Neutrophil (primary cell): ENCODE measurements at regions not wholly inside any gene's neighbourhood (a gene's known extent, or its start where the extent isn't known, plus 50 kb on each side); places are given as distances from the start of the nearest gene placed in this dataset.

Source experiments
- H3K27ac ChIP-seq: fragments of 200-600 bp; sonication (generic); 2 replicates; pipeline ENCODE4 v1.5.1; 2016; ENCODE audit warnings: mild to moderate bottlenecking, moderate library complexity
- H3K27me3 ChIP-seq: fragments of 200-600 bp; sonication (generic); 2 replicates; pipeline ENCODE4 v1.6.0; 2016; ENCODE audit warnings: mild to moderate bottlenecking
- H3K36me3 ChIP-seq: fragments of 200-600 bp; sonication (generic); 2 replicates; pipeline ENCODE4 v1.5.1; 2017
- H3K4me1 ChIP-seq, 2 experiments: fragments of 200-600 bp in 1 of 2; sonication (generic) in 1 of 2; 1 replicate in 1 of 2; 2 replicates in 1 of 2; pipeline versions ENCODE4 v1.5.1 to v1.6.1; 2013 to 2016; ENCODE audit warnings: low read depth in 1 of 2, low read length in 1 of 2, mild to moderate bottlenecking in 1 of 2, moderate library complexity in 1 of 2; ENCODE audit not compliant: control insufficient read depth in 1 of 2, insufficient read depth in 1 of 2
- H3K4me3 ChIP-seq, 2 experiments: fragments of 200-600 bp in 1 of 2; sonication (generic) in 1 of 2; 1 replicate in 1 of 2; 2 replicates in 1 of 2; pipeline ENCODE4 v1.5.1; 2013 to 2016; ENCODE audit warnings: low read depth in 1 of 2, low read length in 1 of 2, mild to moderate bottlenecking in 1 of 2, moderate library complexity in 1 of 2
- H3K9me3 ChIP-seq: fragments of 200-600 bp; sonication (generic); 2 replicates; pipeline ENCODE4 v1.5.1; 2016
- TF ChIP-seq, protein P1 (sequence below): fragments of 200-600 bp; sonication (generic); IDR thresholded peaks from 2 replicates; pipeline ENCODE4 v1.5.1; 2016; ENCODE audit warnings: antibody characterized with exemption

DNA sequence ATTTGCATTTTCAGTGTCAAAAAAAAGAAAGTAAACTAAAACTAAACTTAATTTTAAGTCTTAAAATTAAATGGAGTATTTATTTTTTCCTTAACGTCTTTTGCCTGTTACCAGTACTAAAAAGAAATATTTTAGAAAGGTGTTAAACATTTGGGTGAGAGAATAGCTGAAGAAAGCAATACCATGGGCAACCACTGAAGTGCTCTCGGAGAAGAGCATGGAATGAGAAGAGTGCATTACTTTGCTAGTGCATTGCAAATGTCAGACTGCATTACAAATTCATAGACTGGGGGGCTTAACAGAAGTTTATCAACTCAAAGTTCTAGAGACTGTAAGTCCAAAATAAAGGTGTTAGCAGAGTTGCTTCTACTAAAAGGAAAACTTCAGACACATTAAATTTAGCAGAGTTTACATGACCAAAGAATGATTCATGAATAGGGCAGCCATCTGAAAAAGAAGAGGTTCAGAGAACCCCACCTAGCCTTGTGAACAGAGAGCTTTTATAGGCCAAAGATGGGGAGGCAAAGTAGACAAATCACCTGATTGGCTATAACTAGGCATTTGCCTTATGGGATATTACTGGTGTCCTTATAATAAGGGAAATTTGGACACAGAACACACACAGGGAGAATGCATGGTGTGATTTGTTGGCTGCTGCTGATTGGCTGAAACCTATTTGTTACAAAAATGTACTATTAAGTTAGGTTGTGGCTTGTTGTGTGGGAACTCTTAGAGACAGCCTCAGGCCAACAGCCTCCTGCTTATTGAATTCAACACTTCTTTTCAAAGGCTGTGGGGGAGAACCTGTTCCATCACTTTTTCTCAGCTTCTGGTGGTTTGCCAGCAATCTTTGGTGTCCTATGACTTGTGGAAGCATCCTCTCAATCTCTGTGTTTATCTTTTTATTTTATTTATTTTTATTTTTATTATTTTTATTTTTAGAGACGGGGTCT lies 106.7 kb upstream of the RREB1 start:
- H3K4me3 ChIP-seq, result no peak overlapping the region
- H3K9me3 ChIP-seq, result no peaks in the 10 kb centered on the region
- H3K4me1 ChIP-seq, result peaks cover 4 to 6% of the 10 kb centered on the region in 2 experiments
- no peaks in the 10 kb centered on the region for H3K36me3 ChIP-seq
- TF ChIP-seq, protein P1, sequence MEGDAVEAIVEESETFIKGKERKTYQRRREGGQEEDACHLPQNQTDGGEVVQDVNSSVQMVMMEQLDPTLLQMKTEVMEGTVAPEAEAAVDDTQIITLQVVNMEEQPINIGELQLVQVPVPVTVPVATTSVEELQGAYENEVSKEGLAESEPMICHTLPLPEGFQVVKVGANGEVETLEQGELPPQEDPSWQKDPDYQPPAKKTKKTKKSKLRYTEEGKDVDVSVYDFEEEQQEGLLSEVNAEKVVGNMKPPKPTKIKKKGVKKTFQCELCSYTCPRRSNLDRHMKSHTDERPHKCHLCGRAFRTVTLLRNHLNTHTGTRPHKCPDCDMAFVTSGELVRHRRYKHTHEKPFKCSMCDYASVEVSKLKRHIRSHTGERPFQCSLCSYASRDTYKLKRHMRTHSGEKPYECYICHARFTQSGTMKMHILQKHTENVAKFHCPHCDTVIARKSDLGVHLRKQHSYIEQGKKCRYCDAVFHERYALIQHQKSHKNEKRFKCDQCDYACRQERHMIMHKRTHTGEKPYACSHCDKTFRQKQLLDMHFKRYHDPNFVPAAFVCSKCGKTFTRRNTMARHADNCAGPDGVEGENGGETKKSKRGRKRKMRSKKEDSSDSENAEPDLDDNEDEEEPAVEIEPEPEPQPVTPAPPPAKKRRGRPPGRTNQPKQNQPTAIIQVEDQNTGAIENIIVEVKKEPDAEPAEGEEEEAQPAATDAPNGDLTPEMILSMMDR, result no peak
- no peak overlapping the region for H3K27ac ChIP-seq
- H3K27me3 ChIP-seq, result no peaks in the 10 kb centered on the region

DNA sequence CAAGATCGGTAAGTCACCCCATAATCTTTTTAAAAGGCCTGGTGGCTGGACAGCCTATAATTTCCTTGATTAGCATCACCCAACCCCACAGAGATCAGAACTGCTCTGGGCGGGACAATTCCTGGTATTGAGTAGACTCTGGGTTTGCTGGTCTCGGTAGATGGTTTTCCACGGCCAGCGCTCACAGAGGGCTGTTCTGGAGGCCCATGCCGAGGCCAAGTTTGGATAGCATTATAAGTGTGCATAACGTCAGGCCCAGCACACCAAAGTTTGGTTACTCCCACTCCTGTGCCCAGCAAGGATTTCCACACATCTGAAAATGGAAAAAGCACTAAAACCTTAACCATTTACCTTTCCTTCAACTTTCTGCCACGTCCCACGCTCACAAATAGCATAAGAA lies 104.7 kb upstream of the RREB1 start:
- TF ChIP-seq, protein P1, result no peak
- no peaks in the 10 kb centered on the region for H3K9me3 ChIP-seq
- no peak overlapping the region for H3K27ac ChIP-seq

DNA sequence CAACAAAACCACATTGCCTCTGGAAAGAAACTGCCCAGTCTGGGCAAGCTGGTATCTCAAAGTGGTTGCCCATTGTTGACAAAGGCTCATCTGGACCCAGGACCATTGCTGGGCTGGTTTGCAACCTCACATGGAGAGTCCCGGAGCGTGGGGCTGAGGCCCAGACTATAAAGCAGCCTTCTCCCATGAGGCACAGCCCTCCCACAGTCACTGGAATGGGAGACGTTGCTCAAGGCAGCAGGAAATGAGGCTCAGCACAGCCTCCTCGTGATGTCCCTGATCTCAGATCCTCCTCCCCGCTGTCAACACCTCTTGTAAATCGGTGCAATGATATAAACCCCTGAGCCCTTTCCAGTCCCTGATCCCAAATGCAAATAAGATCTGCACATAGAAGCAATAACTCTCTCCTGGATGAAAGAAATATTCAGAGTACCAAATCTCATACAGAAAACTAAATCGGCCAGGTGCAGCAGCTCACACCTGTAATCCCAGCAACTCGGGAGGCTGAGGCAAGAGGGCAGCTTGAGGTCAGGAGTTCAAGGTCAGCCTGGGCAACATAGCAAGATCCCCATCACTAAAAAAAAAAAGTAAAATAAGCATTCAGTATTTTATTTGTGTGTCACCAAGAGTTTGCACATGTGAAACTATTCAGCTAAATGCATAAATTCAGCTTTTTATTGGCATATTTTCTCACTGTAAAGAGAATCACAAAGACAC lies 103.0 kb upstream of the RREB1 start:
- no peaks in the 10 kb centered on the region for H3K27me3 ChIP-seq
- TF ChIP-seq, protein P1, result no peak
- no peak overlapping the region for H3K4me3 ChIP-seq
- no peaks in the 10 kb centered on the region for H3K36me3 ChIP-seq
- H3K4me1 ChIP-seq, result no peaks in the 10 kb centered on the region
- no peaks in the 10 kb centered on the region for H3K9me3 ChIP-seq
- no peak overlapping the region for H3K27ac ChIP-seq

More for the DNA sequence above, 104.7 kb upstream of the RREB1 start:
- no peaks in the 10 kb centered on the region for H3K4me1 ChIP-seq
- no peaks in the 10 kb centered on the region for H3K27me3 ChIP-seq
- no peaks in the 10 kb centered on the region for H3K36me3 ChIP-seq
- no peak overlapping the region for H3K4me3 ChIP-seq

DNA sequence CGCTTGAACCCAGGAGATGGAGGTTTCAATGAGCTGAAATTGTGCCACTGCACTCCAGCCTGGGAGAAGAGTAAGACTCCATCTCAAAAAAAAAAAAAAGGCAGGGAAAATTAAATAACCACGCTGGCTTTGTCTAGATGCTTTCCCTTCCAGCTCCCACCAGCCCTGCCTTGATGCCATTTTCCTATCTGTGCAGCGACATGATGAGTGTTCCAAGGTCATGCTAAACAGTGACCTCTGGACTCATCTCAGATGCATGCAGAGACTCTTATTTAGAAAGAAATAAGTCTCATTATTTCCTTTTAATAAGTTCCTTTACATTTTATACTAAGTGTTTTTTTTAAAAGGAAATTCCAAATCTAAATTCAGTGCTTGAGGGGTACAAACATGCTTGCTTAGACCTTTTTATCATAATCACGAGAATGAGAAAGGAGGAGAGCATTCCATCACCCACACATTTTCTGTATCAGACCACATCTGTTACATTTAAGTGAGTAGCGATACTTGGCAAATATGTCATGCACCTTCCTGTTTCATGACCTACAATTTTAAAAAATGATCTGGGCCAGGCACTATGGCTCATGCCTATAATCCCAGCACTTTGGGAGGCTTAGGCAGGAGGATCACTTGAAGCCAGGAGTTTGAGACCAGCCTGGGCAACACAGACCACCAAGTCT lies 101.1 kb upstream of the RREB1 start:
- TF ChIP-seq, protein P1, result no peak
- no peaks in the 10 kb centered on the region for H3K9me3 ChIP-seq
- no peak overlapping the region for H3K4me3 ChIP-seq
- H3K36me3 ChIP-seq, result no peaks in the 10 kb centered on the region
- no peak overlapping the region for H3K27ac ChIP-seq
- H3K4me1 ChIP-seq, result no peaks in the 10 kb centered on the region
- no peaks in the 10 kb centered on the region for H3K27me3 ChIP-seq

DNA sequence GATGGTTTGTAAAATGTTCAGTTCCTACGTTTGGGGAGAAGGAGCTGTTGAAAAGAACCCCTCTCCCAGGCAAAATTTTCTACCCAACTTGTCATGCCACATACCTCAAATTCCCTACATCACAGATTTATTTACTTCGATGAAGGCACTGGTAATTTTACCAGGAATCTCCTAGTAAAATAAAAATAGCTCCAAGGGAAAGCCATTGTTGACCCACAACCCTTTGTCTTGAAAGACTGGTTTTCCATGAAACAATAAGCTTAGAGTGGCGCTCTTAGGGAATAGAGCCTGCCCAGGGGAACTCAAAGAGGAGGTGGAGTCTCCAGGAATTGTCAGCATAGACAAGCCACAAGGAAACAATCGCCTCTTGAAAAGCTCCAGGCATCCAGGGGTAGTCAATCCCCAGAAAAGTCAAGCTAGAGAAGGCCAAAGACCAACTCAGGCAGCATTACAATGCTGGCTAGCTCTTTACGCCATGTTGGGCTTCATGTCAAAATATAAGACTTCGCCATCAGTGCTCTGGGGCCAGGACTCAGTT lies 99.2 kb upstream of the RREB1 start:
- TF ChIP-seq, protein P1, result no peak
- no peaks in the 10 kb centered on the region for H3K36me3 ChIP-seq

More for the DNA sequence above, 99.2 kb upstream of the RREB1 start:
- no peak overlapping the region for H3K4me3 ChIP-seq
- no peaks in the 10 kb centered on the region for H3K27me3 ChIP-seq
- H3K27ac ChIP-seq, result no peak overlapping the region
- no peaks in the 10 kb centered on the region for H3K9me3 ChIP-seq
- H3K4me1 ChIP-seq, result no peaks in the 10 kb centered on the region
